ENCODE measurements at regions not wholly inside any gene's neighbourhood (a gene's known extent, or its start where the extent isn't known, plus 50 kb on each side); places are given as distances from the start of the nearest gene placed in this dataset.

DNA sequence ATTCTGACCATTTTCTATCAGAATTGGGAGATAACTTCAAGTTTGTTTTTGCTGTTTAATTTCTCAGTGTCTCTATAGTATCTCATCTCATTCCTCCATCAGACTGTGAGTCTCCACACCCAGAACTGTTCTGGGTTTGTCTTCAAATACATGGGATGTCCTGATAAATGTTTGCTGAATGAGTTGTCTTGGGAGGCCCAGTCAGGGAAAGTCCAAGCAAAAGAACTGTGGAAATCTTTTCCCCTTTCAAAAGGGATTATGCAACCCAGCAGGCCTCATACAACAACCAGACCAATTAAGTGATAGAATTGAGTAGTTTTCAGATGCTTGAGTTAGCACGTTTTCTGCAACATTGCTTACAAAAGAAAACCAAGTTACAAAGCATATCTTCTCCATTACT, 324.4 kb downstream of the BRINP1 start:
- intact Hi-C loops (cut with DNase I), result no loop called here
- TF ChIP-seq, protein P1, sequence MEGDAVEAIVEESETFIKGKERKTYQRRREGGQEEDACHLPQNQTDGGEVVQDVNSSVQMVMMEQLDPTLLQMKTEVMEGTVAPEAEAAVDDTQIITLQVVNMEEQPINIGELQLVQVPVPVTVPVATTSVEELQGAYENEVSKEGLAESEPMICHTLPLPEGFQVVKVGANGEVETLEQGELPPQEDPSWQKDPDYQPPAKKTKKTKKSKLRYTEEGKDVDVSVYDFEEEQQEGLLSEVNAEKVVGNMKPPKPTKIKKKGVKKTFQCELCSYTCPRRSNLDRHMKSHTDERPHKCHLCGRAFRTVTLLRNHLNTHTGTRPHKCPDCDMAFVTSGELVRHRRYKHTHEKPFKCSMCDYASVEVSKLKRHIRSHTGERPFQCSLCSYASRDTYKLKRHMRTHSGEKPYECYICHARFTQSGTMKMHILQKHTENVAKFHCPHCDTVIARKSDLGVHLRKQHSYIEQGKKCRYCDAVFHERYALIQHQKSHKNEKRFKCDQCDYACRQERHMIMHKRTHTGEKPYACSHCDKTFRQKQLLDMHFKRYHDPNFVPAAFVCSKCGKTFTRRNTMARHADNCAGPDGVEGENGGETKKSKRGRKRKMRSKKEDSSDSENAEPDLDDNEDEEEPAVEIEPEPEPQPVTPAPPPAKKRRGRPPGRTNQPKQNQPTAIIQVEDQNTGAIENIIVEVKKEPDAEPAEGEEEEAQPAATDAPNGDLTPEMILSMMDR (IDR thresholded peaks at IDR 0.05), result no peak
- no peak for TF ChIP-seq EP300 (IDR thresholded peaks at IDR 0.05)
- TF ChIP-seq POLR2A (IDR thresholded peaks at IDR 0.05), result no peak
- TF ChIP-seq POLR2AphosphoS5 (IDR thresholded peaks at IDR 0.05), result no peak
- WGBS, 2 donors, result 20 to 21% methylated on average over 1 of the region's 1 CpG
- no peak overlapping the region for H3K4me3 ChIP-seq
- H3K36me3 ChIP-seq, result no peaks in the 10 kb centered on the region
- H3K27ac ChIP-seq, result no peak overlapping the region
- no peaks in the 10 kb centered on the region for H3K4me1 ChIP-seq
- DNase-seq, result no peak
- H3K27me3 ChIP-seq, result no peaks in the 10 kb centered on the region
- peaks cover 0 to 3% (median 0%) of the 10 kb centered on the region in 4 donors for H3K9me3 ChIP-seq

DNA sequence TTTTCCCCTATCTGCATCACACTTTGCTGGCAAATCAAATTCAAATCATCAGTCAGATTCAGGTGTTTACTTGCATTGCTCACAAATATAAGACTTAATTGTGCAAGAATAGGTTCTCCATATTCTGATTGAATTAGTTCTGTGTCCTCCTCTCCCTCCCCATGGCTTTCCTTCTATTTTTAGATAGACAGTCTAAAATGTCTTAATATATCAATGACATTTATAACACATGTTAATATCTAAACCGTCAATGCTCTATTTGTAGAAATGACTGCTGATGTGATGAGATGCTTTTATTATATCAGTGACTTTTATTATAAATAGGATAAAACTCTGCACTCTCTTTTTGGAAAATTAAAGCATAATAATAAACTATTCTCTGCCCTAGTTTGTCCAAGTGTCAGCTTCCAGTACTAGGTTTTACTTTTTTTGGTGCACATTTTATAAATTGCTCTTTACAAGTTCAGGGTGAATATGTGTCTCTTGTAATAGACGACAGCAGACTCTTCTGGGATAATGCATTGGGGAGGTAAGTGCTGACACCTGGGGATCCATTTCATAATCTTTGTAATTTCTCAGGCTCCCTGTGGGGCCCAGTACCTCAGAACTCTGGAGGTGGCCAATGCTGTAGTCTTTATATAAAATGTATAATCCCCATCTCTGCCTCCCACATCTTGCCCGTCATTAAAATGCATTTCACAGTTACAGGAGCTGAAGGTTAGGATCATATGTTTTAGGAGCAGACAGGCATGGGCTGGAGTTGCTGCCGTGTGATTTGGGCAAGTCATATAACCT, 321.5 kb downstream of the BRINP1 start:
- H3K27me3 ChIP-seq, result no peaks in the 10 kb centered on the region
- WGBS, 2 donors, result 75 to 80% methylated on average over 4 of the region's 4 CpGs
- DNase-seq, result no peak
- H3K4me3 ChIP-seq, result no peak overlapping the region
- peaks cover 0 to 12% (median 11%) of the 10 kb centered on the region in 4 donors for H3K4me1 ChIP-seq
- TF ChIP-seq EP300 (IDR thresholded peaks at IDR 0.05) (no peak), POLR2AphosphoS5 (IDR thresholded peaks at IDR 0.05) (no peak), POLR2A (IDR thresholded peaks at IDR 0.05) (no peak)
- TF ChIP-seq, protein P1 (IDR thresholded peaks at IDR 0.05), result no peak
- no peaks in the 10 kb centered on the region for H3K36me3 ChIP-seq
- no peak overlapping the region for H3K27ac ChIP-seq
- peaks cover 0 to 3% (median 0%) of the 10 kb centered on the region in 4 donors for H3K9me3 ChIP-seq
- intact Hi-C loops (cut with DNase I), result no loop called here

DNA sequence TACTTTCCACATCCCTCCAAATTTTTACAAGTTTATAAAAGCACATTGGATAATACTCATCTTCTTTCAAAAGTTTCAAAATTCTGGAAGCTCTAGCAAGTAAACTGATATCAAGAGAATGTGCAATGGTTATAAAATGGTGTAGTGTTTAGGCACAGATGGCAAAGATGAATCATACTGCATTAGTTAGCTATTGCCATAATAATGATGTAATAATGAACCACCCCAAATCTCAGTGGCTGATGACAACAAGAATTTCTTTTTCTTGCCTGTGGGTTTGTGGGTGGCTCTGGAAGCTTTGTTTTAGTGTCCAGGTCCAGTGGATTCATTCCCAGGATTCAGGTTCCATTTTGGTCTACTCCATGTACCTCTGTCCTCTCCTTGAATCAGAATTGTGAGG, 319.0 kb downstream of the BRINP1 start:
- TF ChIP-seq, protein P1 (IDR thresholded peaks at IDR 0.05), result no peak
- TF ChIP-seq POLR2AphosphoS5 (IDR thresholded peaks at IDR 0.05) (no peak), EP300 (IDR thresholded peaks at IDR 0.05) (no peak), POLR2A (IDR thresholded peaks at IDR 0.05) (no peak)
- peaks cover 0 to 17% (median 15%) of the 10 kb centered on the region in 4 donors for H3K4me1 ChIP-seq
- intact Hi-C loops (cut with DNase I), result no loop called here
- no peak overlapping the region for H3K27ac ChIP-seq
- no peak overlapping the region for H3K4me3 ChIP-seq
- no peaks in the 10 kb centered on the region for H3K36me3 ChIP-seq
- no peaks in the 10 kb centered on the region for H3K9me3 ChIP-seq
- H3K27me3 ChIP-seq, result no peaks in the 10 kb centered on the region
- DNase-seq, result no peak

DNA sequence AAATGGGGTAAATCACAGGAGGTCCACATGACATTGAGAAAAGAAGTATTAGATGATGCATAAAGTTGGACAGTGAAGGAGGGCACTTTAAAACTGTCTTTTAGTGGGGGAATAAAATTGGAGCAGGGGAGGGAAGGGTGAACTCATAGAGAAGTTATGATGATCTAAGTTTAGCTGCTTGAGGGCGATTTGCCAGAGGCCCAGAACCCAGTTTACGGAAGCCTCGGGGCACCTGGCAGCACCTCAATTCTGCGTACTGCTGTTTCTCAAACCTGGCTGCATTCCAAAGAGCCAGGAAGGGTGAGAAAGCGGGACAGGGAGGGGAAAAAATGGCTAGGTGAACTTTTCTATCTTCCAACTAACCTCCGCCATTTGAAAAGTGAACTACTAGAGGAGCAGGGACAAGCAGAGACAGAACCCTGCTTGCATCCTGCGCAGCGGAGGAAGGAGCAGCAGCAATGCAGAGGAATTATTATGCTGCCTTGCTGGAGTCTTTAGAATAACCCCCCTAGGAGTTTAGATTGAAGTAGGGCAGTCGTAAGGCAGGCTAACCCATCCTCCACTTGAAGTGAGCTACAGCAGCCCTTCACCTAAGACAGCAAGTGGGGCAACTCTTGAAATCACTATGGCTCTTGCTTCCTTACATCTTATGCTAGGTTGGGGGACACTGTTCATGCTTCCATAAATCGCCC, 316.8 kb downstream of the BRINP1 start:
- Histone ChIP-seq H3K36me3 (no peaks in the 10 kb centered on the region), H3K4me1 (peaks cover 0 to 17% (median 15%) of the 10 kb centered on the region in 4 donors), H3K27ac (peak overlapping the region in 3 of 4 donors; percentile 14 to 49 (median 30)), H3K27me3 (no peaks in the 10 kb centered on the region), H3K9me3 (no peaks in the 10 kb centered on the region), H3K4me3 (peak overlapping the region in 2 of 4 donors; percentile 16 to 18)
- TF ChIP-seq POLR2AphosphoS5 (IDR thresholded peaks at IDR 0.05) (no peak), EP300 (IDR thresholded peaks at IDR 0.05) (no peak), POLR2A (IDR thresholded peaks at IDR 0.05) (no peak)
- TF ChIP-seq, protein P1 (IDR thresholded peaks at IDR 0.05), result no peak
- DNase-seq, result peak; percentile 71
- intact Hi-C loops (cut with DNase I), result no loop called here
- 67 to 78% methylated on average over 10 of the region's 10 CpGs for WGBS, 2 donors
